SK-N-SH (cell line): ENCODE measurements at regions not wholly inside any gene's neighbourhood (a gene's known extent, or its start where the extent isn't known, plus 50 kb on each side); places are given as distances from the start of the nearest gene placed in this dataset.

Source experiments
- CTCF ChIP-seq: fragments of 200-600 bp; sonication (generic); IDR thresholded peaks from 2 replicates; pipeline ENCODE4 v1.6.1; 2017; ENCODE audit warnings: antibody characterized with exemption, mild to moderate bottlenecking, moderate library complexity
- EP300 ChIP-seq, 2 experiments: IDR thresholded peaks; 2 replicates each; pipeline versions ENCODE4 v1.4.0 to v1.6.1; 2012; ENCODE audit warnings: borderline replicate concordance in 1 of 2, low read depth in 1 of 2, low read length in 1 of 2
- EZH2phosphoT487 ChIP-seq: fragments of 200-600 bp; sonication (generic); IDR thresholded peaks from 2 replicates; pipeline ENCODE4 v1.6.1; 2017; ENCODE audit warnings: low read depth, mixed run types, mild to moderate bottlenecking, antibody characterized with exemption, moderate library complexity, borderline replicate concordance
- IRF3 ChIP-seq: fragments of 150-350 bp; IDR thresholded peaks from 2 replicates; pipeline ENCODE4 v1.6.1; 2016; ENCODE audit warnings: mild to moderate bottlenecking, low read depth, low read length
- JUND ChIP-seq: IDR thresholded peaks from 2 replicates; pipeline ENCODE4 v1.4.0; 2012
- NFIC ChIP-seq: IDR thresholded peaks from 2 replicates; pipeline ENCODE4 v1.4.0; 2012; ENCODE audit warnings: borderline replicate concordance
- NRF1 ChIP-seq: IDR thresholded peaks from 2 replicates; pipeline ENCODE4 v1.6.1; 2012; ENCODE audit warnings: low read depth, mild to moderate bottlenecking, low read length
- PBX3 ChIP-seq: IDR thresholded peaks from 2 replicates; pipeline ENCODE4; 2012
- REST ChIP-seq: IDR thresholded peaks from 2 replicates; pipeline ENCODE4 v1.6.1; 2012; ENCODE audit warnings: mild to moderate bottlenecking, low read depth, low read length, moderate library complexity
- RXRA ChIP-seq: IDR thresholded peaks from 2 replicates; pipeline ENCODE4 v1.4.0; 2012; ENCODE audit warnings: low read depth, mild to moderate bottlenecking, borderline replicate concordance
- USF2 ChIP-seq: fragments of 150-350 bp; IDR thresholded peaks from 2 replicates; pipeline ENCODE4 v1.6.1; 2017; ENCODE audit warnings: antibody characterized with exemption, low read length, low read depth, borderline replicate concordance
- YY1 ChIP-seq: IDR thresholded peaks from 2 replicates; pipeline ENCODE4 v1.4.0; 2012; ENCODE audit warnings: low read depth, mild to moderate bottlenecking

GRCh38 chr4:134905061-134905460 lies 703.5 kb upstream of the PABPC4L start:
- TF ChIP-seq NFIC: no peak
- no peak for TF ChIP-seq EP300 (IDR thresholded peaks at IDR 0.05; ENCODE audit: borderline replicate concordance in 1 of 2, low read depth in 1 of 2, low read length in 1 of 2)
- TF ChIP-seq CTCF: no peak; the same call in 1 of the 2 replicates
- TF ChIP-seq IRF3: no peak
- TF ChIP-seq PBX3: no peak
- TF ChIP-seq RXRA: no peak
- no peak for TF ChIP-seq NRF1
- TF ChIP-seq USF2: no peak
- TF ChIP-seq REST: no peak
- no peak for TF ChIP-seq YY1
- no peak for TF ChIP-seq EZH2phosphoT487
- no peak for TF ChIP-seq JUND
